Neural cell (in vitro differentiated cells): ENCODE measurements at regions not wholly inside any gene's neighbourhood (a gene's known extent, or its start where the extent isn't known, plus 50 kb on each side); places are given as distances from the start of the nearest gene placed in this dataset.

Source experiments
- H2AFZ ChIP-seq: fragments of 200-600, 300-800 bp; sonication (generic), shearing (Covaris generic); 2 replicates; pipeline ENCODE4 v1.6.0; 2014; ENCODE audit warnings: low read depth, mild to moderate bottlenecking, antibody characterized with exemption, low read length, moderate library complexity
- H3F3A ChIP-seq: fragments of 200-600 bp; shearing (Covaris generic); 2 replicates; pipeline ENCODE4 v1.6.1; 2016; ENCODE audit warnings: mild to moderate bottlenecking, moderate library complexity, mixed read lengths, antibody characterized with exemption, low read length; ENCODE audit not compliant: insufficient read depth, poor library complexity, severe bottlenecking
- H3K27ac ChIP-seq: fragments of 200-600, 300-800 bp; sonication (generic), shearing (Covaris generic); 2 replicates; pipeline ENCODE4 v1.5.1; 2014; ENCODE audit warnings: mild to moderate bottlenecking, low read length, moderate library complexity
- H3K27me3 ChIP-seq: fragments of 300-800, 200-600 bp; sonication (generic), shearing (Covaris generic); 2 replicates; pipeline ENCODE4 v1.6.0; 2014; ENCODE audit warnings: mild to moderate bottlenecking, low read depth, low read length, moderate library complexity; ENCODE audit not compliant: insufficient read depth
- H3K36me3 ChIP-seq: fragments of 300-800, 200-600 bp; sonication (generic), shearing (Covaris generic); 2 replicates; pipeline ENCODE4 v1.5.1; 2014; ENCODE audit warnings: mild to moderate bottlenecking, antibody characterized with exemption, low read length, moderate library complexity; ENCODE audit not compliant: insufficient read depth
- H3K4me2 ChIP-seq: fragments of 300-800, 200-600 bp; sonication (generic), shearing (Covaris generic); 2 replicates; pipeline ENCODE4 v1.6.0; 2014; ENCODE audit warnings: mild to moderate bottlenecking, low read length
- H3K4me3 ChIP-seq: fragments of 300-800, 200-600 bp; sonication (generic), shearing (Covaris generic); 2 replicates; pipeline ENCODE4 v1.5.1; 2014; ENCODE audit warnings: mild to moderate bottlenecking, low read length, moderate library complexity
- H3K79me2 ChIP-seq: fragments of 200-600 bp; shearing (Covaris generic); replicated peaks from 2 replicates; pipeline ENCODE4 v1.6.0; 2014; ENCODE audit warnings: mild to moderate bottlenecking, low read length, moderate library complexity; ENCODE audit not compliant: insufficient read depth
- H3K9ac ChIP-seq: fragments of 300-800, 200-600 bp; sonication (generic), shearing (Covaris generic); 2 replicates; pipeline ENCODE4 v1.6.1; 2016; ENCODE audit warnings: mild to moderate bottlenecking, low read length, mixed read lengths
- H3K9me2 ChIP-seq: fragments of 200-600 bp; shearing (Covaris generic); 2 replicates; pipeline ENCODE4 v1.6.1; 2016; ENCODE audit warnings: mild to moderate bottlenecking, low read length, mixed read lengths; ENCODE audit not compliant: insufficient read depth
- H3K9me3 ChIP-seq: fragments of 200-600, 300-800 bp; sonication (generic), shearing (Covaris generic); 2 replicates; pipeline ENCODE4 v1.6.1; 2016; ENCODE audit warnings: mild to moderate bottlenecking, mixed run types, low read length, moderate library complexity, mixed read lengths
- H4K20me1 ChIP-seq: fragments of 200-600 bp; shearing (Covaris generic); 2 replicates; pipeline ENCODE4 v1.6.1; 2016; ENCODE audit warnings: mild to moderate bottlenecking, mixed run types; ENCODE audit not compliant: insufficient read depth
- CTCF ChIP-seq: fragments of 450-650 bp; IDR thresholded peaks from 2 replicates; pipeline ENCODE4 v1.5.1; 2014; ENCODE audit warnings: antibody characterized with exemption, mild to moderate bottlenecking, moderate library complexity; ENCODE audit not compliant: poor library complexity, severe bottlenecking
- EP300 ChIP-seq: fragments of 450-650 bp; conservative IDR thresholded peaks from 2 replicates; pipeline ENCODE4 v1.6.1; 2014; ENCODE audit warnings: antibody characterized with exemption, mild to moderate bottlenecking, moderate library complexity; ENCODE audit not compliant: poor library complexity, severe bottlenecking
- EZH2 ChIP-seq: fragments of 200-600, 300-800 bp; shearing (Covaris generic), sonication (generic); IDR thresholded peaks from 2 replicates; pipeline ENCODE4 v1.6.1; 2014; ENCODE audit warnings: antibody characterized with exemption, low read length, borderline replicate concordance, mild to moderate bottlenecking; ENCODE audit not compliant: insufficient read depth, poor library complexity, severe bottlenecking
- MXI1 ChIP-seq: fragments of 450-650 bp; conservative IDR thresholded peaks from 2 replicates; pipeline ENCODE4 v1.6.1; 2014; ENCODE audit warnings: antibody characterized with exemption, mild to moderate bottlenecking; ENCODE audit not compliant: poor library complexity, severe bottlenecking
- POLR2AphosphoS5 ChIP-seq: IDR thresholded peaks from 2 replicates; pipeline ENCODE4 v1.6.1; 2012
- RAD21 ChIP-seq: fragments of 450-650 bp; conservative IDR thresholded peaks from 2 replicates; pipeline ENCODE4 v1.6.1; 2014; ENCODE audit warnings: antibody characterized with exemption, mild to moderate bottlenecking, moderate library complexity
- REST ChIP-seq: IDR thresholded peaks from 2 replicates; pipeline ENCODE4 v1.6.1; 2012; ENCODE audit warnings: borderline replicate concordance
- SMC3 ChIP-seq: fragments of 450-650 bp; conservative IDR thresholded peaks from 2 replicates; pipeline ENCODE4 v1.6.1; 2014; ENCODE audit warnings: antibody characterized with exemption, mild to moderate bottlenecking, moderate library complexity; ENCODE audit not compliant: poor library complexity
- TAF1 ChIP-seq: IDR thresholded peaks from 2 replicates; pipeline ENCODE4 v1.6.1; 2012; ENCODE audit warnings: low read depth

GRCh38 chr7:142647749-142648148, 101.5 kb upstream of the PRSS1 start:
- no peak overlapping the region for H3K9ac ChIP-seq
- no peaks in the 10 kb centered on the region for H4K20me1 ChIP-seq
- H3K36me3 ChIP-seq = no peaks in the 10 kb centered on the region
- no peaks in the 10 kb centered on the region for H3K79me2 ChIP-seq
- H3K4me2 ChIP-seq = no peak overlapping the region
- TF ChIP-seq POLR2AphosphoS5 = no peak
- TF ChIP-seq CTCF = no peak
- H3K27me3 ChIP-seq = no peaks in the 10 kb centered on the region
- no peak overlapping the region for H2AFZ ChIP-seq
- H3F3A ChIP-seq = no peaks in the 10 kb centered on the region
- H3K9me3 ChIP-seq = no peaks in the 10 kb centered on the region
- no peak overlapping the region for H3K27ac ChIP-seq
- H3K4me3 ChIP-seq = no peak overlapping the region
- H3K9me2 ChIP-seq = no peaks in the 10 kb centered on the region

DNA sequence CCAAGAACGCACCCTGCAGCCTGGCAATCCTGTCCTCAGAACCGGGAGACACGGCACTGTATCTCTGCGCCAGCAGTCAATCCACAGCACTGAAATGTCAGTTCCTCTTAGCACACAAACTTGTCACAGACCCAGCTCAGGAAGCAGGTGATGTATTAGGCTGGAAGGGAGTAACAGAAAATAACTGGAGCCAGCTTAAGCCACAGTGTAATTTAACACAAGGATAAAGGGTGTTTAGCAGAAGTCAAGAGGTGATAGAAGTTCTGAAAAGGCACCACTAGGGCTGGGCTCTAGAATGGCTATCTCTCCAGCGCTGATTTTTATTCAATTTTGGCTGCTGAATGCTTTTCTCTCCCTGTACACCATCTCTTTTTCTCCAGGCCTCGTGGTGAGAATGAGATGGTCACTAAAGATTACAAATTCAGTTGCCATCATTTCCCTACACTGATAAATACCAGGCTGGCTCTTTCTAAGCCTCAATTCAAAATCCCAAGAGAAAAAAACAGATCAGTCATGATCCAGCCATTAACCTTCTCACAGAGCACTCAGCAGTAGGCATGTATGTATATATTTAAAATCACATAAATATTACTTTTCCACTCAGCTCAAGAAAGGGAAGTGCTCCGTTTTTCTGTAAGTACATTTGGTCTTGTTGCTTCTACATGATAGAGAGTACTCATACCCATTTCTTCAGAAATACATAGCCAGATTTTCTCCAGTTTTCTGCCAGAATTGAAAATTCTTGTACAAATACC, 102.7 kb upstream of the PRSS1 start:
- Histone ChIP-seq H3K4me3 (no peak overlapping the region), H3K36me3 (no peaks in the 10 kb centered on the region), H3K9ac (no peak overlapping the region), H3K4me2 (no peak overlapping the region), H3F3A (no peaks in the 10 kb centered on the region), H4K20me1 (no peaks in the 10 kb centered on the region), H3K27ac (no peak overlapping the region), H2AFZ (no peak overlapping the region), H3K9me3 (no peaks in the 10 kb centered on the region), H3K79me2 (no peaks in the 10 kb centered on the region), H3K27me3 (no peaks in the 10 kb centered on the region), H3K9me2 (no peaks in the 10 kb centered on the region)
- TF ChIP-seq TAF1 (no peak), POLR2AphosphoS5 (no peak), RAD21 (no peak), SMC3 (no peak), REST (no peak), EP300 (no peak), EZH2 (no peak), CTCF (no peak), MXI1 (no peak)
